ENCODE measurements at regions not wholly inside any gene's neighbourhood (a gene's known extent, or its start where the extent isn't known, plus 50 kb on each side); places are given as distances from the start of the nearest gene placed in this dataset.
A peak's percentile ranks its signal among the peaks of the same experiment; 100 is the strongest.

DNA sequence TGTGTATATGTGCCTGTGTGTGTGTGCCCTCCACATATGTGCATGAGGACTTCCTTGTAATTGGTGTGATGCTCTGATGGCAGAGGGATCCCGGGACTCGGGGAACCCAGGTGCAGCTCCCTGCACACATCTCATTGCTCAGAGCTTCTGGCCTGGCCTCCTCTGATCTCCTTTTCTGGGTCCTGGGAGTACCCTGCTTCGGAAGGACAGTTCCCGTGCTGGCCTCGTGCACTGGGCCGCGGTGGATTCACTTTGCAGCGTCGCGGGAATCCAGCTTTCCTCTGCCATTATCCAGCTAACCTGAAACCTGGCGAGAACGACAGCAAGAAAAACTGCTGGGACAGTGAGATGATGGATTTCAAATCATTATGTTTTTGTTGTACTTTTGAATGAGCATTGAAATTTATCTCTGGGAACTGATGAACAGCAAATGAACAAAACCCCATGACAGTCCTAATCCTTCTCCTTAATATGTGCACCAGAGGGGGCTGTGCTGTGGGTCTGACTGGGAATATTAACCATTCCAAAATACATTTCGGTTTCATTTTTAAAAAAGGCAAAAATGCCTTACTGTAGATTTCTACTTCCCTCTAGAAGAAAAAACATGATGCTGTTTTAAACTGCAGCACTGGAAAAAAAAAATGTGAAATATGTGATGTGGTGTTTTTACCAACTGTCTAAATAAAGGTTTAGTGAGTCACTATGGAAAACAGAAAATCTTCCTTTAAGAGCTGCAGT lies 78.2 kb downstream of the PTGR3 start:
- peak; percentile 8 for DNase-seq

DNA sequence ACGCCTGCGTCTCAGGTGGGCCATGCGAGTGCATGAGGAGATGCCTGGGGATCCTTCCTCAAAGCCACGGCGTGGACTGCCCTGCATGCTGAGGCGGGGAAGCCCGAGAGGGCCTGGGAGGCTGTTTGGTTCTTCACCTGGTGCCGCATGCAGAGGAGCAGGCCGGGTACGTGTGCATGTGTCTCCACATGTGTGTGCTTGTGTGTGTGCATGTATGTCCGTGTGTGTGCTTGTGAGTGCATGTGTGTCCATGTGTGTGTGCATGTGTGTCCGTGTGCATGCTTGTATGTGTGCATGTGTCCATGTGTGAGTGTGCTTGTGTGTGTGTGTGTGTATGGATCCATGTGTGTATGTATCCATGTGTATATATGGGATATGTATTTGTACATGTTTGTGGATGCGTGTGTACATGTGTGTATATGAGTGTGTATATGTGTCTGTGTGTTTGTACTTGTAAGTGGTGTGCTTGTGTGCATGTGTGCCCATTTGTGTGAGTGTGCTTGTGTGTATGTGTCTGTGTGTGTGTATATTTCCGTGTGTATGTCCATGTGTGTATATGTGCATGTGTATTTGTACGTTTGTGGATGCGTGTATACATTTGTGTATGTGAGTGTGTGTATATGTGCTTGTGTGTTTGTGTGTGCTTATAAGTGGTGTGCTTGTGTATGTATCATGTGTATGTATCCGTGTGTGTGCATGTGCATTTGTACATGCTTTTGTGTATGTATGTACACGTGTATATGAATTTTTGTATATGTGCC lies 79.0 kb downstream of the PTGR3 start:
- peak; percentile 7 for DNase-seq

DNA sequence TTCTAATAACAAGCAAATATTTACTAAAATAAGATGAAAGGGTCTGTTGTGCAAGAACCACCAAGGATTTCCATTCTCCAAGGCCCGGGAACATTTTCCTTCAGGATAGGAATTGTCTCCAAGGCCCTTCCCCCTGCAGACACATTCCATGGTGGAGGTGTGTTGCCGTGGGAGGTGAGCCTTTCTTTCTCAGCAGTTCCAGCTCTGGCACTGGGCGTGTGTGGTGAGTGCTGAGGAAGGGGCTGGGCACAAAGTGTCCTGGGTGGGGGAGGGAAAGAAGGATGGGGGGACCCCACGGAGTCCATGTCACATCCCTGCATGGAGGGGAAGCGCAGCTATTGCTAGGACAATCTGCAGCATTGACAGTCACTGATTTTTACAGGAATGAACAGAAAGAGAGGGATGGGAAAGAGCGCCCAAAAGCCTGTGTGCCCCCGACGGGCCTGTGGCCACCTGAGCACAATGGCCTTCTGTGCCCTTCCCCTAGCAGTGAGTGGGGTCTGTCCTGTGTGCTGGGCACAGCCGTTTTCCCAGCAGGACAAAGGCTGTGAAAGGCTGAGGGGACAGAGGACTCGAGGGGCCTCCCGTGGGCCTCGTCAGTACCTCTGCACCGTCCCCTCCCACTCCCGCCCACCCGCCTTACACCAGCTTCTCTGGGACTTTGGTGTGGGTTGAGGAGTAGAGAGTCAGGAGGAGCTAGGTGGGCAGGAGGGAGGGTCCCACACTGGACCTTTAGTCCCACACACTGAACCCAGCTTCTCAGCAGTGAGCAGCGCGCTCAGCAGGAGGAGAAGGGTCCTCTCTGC lies 79.8 kb downstream of the PTGR3 start:
- no peak for DNase-seq

DNA sequence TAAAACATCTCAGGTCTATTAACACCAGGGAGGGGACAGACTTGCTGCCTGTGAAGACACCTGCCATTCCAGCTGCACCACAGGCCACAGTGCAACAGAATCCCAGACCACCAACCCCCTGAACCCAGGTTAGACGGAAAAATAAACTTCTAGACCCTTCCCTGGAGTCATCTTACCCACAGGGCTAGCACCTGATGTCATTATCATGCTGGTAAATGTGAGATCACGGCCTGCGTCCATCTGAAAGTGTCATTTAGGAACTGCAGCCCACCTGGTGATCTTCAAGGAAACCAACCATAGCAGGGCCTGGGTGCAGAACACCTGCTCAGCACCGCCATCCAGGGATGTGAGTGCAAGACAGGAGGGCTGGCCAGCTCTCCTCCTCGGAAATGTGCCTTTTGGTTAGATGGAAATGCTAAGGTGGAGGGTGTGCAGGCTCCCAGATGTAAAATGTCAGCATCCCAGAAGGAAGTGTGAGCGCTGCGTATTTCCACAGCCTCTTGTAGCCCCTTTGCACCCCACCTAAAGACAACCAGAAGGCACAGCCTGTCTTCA lies 80.8 kb downstream of the PTGR3 start:
- DNase-seq: no peak

DNA sequence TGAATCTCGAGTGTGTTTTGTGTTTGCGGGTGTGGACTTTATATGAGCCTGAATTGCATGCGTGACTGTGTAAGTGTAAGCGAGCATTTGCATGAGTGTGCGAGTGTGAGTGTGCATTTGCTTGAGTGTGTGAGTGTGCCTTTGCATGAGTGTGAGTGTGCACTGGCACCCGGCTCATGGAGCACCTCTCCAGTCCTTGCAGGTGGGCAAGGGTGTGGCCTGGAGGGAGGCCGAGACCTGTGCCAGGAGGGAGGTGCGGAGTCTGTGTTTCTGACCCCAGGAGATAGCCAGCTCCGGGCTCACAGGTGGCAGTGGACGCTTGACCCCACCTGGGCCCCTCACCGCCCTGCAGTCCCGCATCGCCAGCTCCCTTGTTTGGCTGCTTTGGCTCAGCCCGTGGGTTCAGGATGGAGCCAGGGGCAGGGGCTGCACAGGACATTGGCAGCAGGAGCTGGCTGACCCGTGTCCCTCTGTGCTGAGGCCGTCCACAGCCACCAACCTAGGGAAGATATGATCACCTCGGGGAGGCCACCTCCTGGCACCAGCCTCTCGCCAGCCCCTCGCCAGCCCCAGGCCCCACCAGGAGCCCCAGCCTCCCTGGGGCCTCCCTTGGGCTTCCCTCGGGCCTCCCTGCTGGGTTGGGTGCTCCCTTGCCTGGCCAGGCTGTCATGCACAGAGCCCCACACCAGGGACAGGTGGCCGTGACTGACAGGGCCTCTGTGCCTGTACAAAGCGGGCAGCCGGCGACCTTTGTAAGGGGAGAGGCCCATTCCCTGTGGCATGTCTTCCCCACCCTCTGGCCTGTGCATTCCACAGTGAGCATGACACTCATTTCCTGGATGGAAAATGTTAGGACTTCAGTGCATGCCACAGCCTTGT lies 81.6 kb downstream of the PTGR3 start:
- no peak for DNase-seq

DNA sequence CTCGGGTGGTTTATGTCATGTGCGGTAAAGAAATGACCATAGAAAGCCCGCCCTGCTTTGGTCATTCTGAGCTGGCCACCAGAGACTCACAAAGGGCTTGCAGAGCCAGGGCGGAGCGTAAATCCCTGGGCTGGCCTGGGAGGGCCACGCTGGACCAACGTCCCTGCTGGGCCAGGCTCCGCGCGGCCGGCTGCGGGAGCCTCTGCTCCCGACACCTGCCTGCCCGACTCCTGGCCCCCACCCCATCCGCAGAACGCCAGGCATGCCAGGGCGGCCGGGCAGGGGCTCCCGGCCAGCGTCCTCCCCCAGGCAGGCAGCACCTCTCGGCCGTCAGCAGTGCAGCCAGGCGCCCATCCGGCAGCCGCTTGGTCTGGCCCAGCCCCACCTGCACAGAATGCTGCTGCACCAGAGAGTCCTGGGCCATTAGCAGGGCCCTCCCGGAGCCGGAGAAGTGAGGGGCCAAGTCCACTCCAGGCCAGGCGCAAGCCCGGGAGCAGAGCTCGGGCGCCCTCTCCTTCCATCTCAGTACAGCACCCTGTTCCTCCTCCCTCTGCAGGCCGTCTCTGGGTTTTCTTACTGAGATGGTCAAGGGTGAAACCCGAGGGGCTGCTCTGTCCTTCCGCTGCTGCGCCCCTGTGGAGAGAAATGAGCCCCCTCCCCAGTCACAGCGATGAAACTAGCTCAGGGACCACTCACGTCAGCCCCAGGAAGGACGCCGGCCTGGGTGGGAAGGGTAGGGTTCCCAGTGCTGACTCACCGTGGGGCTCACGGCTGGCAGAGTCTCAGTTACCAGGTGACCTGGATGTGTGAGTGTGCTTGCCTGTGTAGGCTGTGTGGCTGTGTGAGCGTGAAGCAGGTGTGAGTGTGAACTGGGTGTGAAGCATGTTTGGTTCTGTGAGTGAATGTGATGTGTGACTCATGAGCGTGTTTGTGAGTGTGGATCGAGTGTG lies 83.3 kb downstream of the PTGR3 start:
- DNase-seq: no peak

DNA sequence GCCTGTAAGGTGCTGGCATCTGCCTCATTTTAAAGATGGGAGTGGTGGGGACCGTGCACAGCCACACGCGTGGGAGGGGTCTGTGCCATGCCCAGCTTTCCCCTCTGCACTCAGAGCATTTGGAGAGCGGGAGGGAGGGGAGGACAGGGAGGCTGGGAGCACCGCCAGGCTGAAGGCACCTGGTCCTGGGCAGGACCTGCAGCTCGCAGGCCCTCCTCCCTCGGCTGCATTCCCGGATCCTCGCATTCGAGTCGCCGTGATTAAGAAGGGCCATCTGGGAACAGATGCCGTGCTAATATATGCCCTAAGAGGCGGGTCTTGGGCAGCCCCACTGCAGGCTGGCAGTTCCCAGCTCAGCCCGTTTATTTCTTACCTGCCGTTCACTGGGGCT lies 84.0 kb downstream of the PTGR3 start:
- DNase-seq: no peak

DNA sequence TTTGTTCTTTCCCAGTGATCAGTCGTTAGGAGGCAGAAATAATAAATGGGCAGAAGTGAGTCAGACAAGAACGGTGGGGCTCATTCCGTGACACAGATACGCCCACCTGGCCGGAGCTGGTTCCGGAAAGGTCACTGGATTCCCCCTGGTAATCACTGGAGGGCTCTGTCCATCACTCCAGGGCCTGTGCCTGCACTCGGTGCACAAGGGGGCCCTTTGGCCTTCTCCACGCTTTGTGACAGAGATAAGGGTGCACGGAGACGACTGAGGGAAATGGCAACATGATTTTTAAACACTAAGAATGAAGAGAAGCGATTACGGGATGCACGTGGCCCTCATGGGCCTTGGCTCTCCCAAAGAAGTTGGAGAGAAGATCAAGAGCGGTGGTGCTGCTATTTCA lies 84.4 kb downstream of the PTGR3 start:
- DNase-seq: no peak

DNA sequence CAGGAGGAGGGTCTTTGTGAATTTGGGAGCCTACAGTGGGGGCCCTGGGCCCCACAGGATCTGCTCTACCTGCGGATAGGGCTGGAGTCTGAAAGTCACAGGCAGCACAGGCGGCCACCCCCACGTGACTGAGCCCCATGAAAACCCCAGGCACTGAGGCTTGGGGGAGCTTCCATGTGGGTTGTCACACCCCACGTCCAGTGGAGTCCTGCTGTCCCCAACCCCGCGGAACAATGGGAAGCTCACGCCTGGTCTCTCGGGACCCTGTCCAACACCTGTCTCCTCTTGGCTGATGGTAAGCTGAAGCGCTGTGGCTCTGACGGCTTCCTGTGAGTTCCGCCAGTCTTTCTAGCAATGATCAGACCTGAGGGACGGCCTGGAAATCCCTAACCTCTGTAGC lies 85.8 kb downstream of the PTGR3 start:
- DNase-seq: no peak

DNA sequence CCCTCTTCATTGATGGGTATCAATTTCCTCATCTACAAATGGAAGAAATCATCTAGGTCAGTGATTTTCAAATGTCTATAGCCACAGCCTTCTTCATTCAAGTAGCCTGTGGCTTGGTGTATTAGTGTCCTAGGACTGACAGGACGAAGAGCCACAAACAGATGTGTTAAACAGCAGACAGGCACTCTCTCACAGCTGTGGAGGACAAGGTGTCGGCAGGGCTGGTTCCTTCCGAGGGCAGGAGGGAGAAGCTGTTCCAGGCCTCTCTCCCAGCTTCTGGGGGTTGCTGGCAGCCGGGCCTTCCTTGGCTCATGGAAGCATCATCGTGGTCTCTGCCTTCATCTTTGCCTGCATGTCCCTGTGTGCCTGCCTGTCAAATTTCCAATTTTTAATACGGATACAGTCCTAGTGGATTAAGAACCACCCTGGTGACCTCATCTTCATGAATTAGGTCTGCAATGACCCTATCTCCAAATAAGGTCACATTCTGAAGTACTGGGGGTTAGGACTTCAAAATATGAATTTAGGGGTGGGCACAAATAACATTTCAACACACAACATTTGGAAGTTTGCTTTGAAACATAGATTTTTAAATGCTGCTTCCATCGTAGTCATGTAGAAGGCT lies 86.5 kb downstream of the PTGR3 start:
- no peak for DNase-seq

DNA sequence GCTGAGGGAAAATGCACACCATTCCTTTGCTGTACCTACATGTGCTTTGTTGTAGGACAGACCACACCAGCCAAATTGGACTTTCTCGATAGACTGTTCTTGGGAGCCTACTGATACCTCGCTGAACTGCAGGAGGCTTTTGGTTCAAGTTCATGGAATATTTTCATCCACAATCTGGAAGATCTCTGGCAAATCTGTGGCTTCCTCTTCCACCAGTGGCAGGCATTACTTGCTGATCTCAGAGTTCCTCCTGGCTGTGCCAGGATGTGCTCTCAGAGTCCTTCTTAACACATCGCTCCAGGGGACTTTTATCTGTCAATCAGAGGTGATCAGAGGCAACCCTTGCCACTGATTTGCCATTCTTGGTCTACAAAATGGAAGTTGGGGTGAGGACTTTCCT lies 87.7 kb downstream of the PTGR3 start:
- no peak for DNase-seq

DNA sequence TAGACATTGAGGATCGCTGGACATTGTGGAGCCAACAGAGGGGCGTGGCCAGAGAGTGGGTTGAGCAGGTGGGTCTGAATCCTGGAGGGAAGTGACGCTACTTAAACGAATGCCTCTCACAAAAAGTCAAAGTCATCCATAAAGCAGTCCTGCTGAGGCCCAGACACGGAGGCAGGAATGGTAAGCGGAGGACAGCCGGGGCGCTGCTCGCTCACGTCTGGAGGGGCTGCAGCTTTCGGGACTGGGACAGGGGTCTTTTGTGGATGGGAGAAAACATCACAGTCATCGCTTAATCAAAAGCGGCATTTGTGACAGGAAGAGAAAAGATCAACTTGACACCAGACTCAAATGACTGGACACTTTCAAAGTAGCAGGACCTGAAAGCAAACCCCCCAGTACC lies 88.4 kb downstream of the PTGR3 start:
- no peak for DNase-seq

DNA sequence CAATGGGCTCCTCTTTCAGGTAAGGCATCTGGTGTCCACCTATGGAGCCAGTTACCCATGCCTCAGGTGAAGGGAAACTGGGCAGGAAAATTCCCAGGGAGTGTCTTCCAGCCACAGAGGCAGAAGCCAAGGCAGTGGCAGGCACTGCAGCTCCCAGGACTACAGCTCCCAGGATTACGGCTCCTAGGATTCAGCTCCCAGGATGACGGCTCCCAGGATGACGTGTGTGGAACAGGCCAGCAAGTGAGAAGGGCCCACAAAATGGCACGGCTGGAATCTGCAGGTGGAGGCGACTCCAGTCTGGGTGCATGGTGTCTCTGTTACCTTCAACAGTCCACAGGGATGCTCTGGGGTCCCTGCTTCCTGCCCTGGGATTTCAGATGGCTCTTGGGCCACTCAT lies 92.1 kb downstream of the PTGR3 start:
- no peak for DNase-seq

DNA sequence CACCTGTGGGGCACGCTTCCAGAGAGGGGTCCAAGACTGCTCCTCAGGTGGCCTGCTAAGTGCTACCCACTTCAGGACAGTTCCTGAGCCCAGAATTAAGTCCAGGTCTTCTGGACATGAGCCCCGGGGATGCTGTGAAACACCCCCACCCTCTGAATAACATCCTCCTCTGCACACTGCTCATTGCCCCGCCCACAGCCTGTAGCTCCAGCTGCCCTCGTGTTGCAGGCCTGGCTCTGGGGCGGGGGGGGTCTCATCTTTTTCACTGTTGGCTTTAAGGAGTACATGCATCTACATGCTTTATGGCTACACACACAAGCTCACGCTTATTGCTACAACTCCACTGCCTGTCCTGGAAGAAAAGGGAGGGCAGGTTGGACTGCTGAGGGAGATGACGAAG lies 92.8 kb downstream of the PTGR3 start:
- DNase-seq: no peak

DNA sequence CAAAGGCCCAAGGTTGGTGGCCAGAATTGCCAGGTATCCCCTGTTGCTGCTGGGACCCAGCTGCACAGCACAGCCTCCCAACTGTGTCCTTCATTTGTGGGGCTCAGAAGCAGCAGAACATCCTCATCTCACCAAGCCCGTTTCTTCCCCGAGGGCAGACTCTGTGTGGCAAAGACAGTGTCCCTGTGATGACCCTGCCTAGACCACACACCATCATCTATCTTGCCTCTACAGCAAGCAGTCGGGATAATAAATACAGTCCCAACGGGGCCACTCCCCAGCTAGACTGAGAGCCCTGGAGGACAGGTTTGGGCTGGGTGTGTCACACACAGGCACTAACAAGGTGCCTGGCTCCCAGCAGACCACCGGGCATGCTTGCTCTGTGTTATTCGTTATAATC lies 93.4 kb downstream of the PTGR3 start:
- DNase-seq: no peak

Data from stimulated activated CD8-positive, alpha-beta memory T cell treated with anti-CD3 and anti-CD28 coated beads, Interleukin-4, amount 100 ng/mL, for 48 hours (primary cell).